OCI-LY7 (cell line): ENCODE measurements at regions not wholly inside any gene's neighbourhood (a gene's known extent, or its start where the extent isn't known, plus 50 kb on each side); places are given as distances from the start of the nearest gene placed in this dataset.

Source experiments
- BruUV-seq: library from RNA; stranded (reverse); fragments of 400-500 nt; replicated peaks from 2 replicates; lab custom pipeline; 2021; lab: Mats Ljungman, UMichigan
- CTCF ChIA-PET: fragments of 300-600 bp; sonication (Branson Sonifier 250); formaldehyde crosslinking; loops from one replicate; lab custom pipeline; 2022; ENCODE audit warnings: antibody characterized with exemption; ENCODE audit not compliant: unreplicated experiment; lab: Charles Lee
- POLR2A ChIA-PET: fragments of 300-600 bp; sonication (Branson Sonifier 250); formaldehyde crosslinking; loops from one replicate; lab custom pipeline; 2022; ENCODE audit warnings: antibody characterized with exemption; lab: Charles Lee
- DNase-seq: peaks from one replicate; pipeline ENCODE4 v3.0.0-alpha.2; 2015; ENCODE audit warnings: low spot score
- H2AFZ ChIP-seq: fragments of 200-600 bp; sonication (generic), shearing (Covaris generic); 2 replicates; pipeline ENCODE4 v1.6.1; 2014; ENCODE audit warnings: mild to moderate bottlenecking, antibody characterized with exemption, low read length, moderate library complexity
- H3K27ac ChIP-seq: fragments of 200-600 bp; sonication (generic); 2 replicates; pipeline ENCODE4 v1.5.1; 2014; ENCODE audit warnings: mixed run types, low read depth, mild to moderate bottlenecking, moderate library complexity, low read length, inconsistent platforms; ENCODE audit not compliant: poor library complexity, severe bottlenecking
- H3K36me3 ChIP-seq: fragments of 200-600 bp; sonication (generic); 2 replicates; pipeline ENCODE4 v1.6.1; 2014; ENCODE audit warnings: mild to moderate bottlenecking, antibody characterized with exemption, low read length, moderate library complexity, mixed read lengths; ENCODE audit not compliant: insufficient read depth
- H3K4me1 ChIP-seq: fragments of 200-600 bp; sonication (generic); 2 replicates; pipeline ENCODE4 v1.5.1; 2014; ENCODE audit warnings: mild to moderate bottlenecking, low read length; ENCODE audit not compliant: insufficient read depth, poor library complexity, severe bottlenecking
- H3K4me2 ChIP-seq: fragments of 200-600 bp; sonication (generic); 2 replicates; pipeline ENCODE4 v1.6.1; 2014; ENCODE audit warnings: mild to moderate bottlenecking, low read length
- H3K4me3 ChIP-seq: fragments of 200-600 bp; sonication (generic); 2 replicates; pipeline ENCODE4 v1.5.1; 2014; ENCODE audit warnings: mild to moderate bottlenecking, low read depth, low read length; ENCODE audit not compliant: poor library complexity, severe bottlenecking
- H3K79me2 ChIP-seq: fragments of 200-600 bp; sonication (generic); 2 replicates; pipeline ENCODE4 v1.6.1; 2016; ENCODE audit warnings: low read depth, mild to moderate bottlenecking, low read length, moderate library complexity, mixed read lengths; ENCODE audit not compliant: insufficient read depth
- H3K9me2 ChIP-seq: fragments of 200-600 bp; sonication (generic); 2 replicates; pipeline ENCODE4 v1.6.1; 2016; ENCODE audit warnings: mild to moderate bottlenecking, low read length, mixed read lengths; ENCODE audit not compliant: insufficient read depth
- H3K9me3 ChIP-seq: fragments of 200-600 bp; sonication (generic); 2 replicates; pipeline ENCODE4 v1.6.1; 2014; ENCODE audit warnings: mild to moderate bottlenecking, mixed run types, low read length, mixed read lengths
- H4K20me1 ChIP-seq: fragments of 200-600 bp; sonication (generic); 2 replicates; pipeline ENCODE4 v1.6.1; 2014; ENCODE audit warnings: mild to moderate bottlenecking, antibody characterized with exemption, low read length, moderate library complexity, mixed read lengths; ENCODE audit not compliant: insufficient read depth
- EZH2phosphoT487 ChIP-seq: fragments of 200-600 bp; sonication (generic); IDR thresholded peaks from 2 replicates; pipeline ENCODE4 v1.6.1; 2018; ENCODE audit warnings: low read depth, borderline replicate concordance, mild to moderate bottlenecking, mixed run types, antibody characterized with exemption, low read length, moderate library complexity, mixed read lengths
- intact Hi-C: fragments of 100-400 bp; cut with micrococcal nuclease; formaldehyde crosslinking; loops from one replicate; pipeline ENCODE4 v1.10.0; 2022; ENCODE audit not compliant: unreplicated experiment
- TF ChIP-seq, protein P1 (sequence below): fragments of 200-600 bp; sonication (generic); conservative IDR thresholded peaks from 2 replicates; pipeline ENCODE4 v1.5.1; 2014; ENCODE audit warnings: mild to moderate bottlenecking, antibody characterized with exemption, low read length, moderate library complexity, mixed read lengths

DNA sequence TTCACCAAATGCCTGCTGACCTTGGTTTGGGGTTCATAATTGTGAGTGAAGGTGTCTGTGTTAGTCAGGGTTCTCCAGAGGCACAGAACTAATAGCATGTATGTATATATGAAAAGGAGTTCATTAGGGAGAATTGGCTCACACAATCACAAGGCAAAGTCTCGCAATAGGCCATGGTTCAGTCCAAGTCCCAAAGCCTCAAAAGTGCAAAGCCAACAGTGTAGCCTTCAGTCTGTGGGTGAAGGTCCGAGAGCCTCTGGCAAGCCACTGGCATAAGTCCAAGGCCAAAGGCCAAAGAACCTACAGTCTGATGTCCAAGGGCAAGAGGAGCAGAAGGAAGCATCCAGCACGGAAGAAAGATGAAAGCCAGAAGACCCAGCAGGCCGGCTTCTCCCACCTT lies 257.6 kb upstream of the SHH start:
- ChIA-PET POLR2A (no interaction called here), CTCF (no interaction called here)
- Histone ChIP-seq H3K79me2 (no peaks in the 10 kb centered on the region), H3K9me2 (no peaks in the 10 kb centered on the region), H2AFZ (no peak overlapping the region), H4K20me1 (no peaks in the 10 kb centered on the region), H3K4me1 (no peaks in the 10 kb centered on the region), H3K36me3 (no peaks in the 10 kb centered on the region), H3K9me3 (no peaks in the 10 kb centered on the region), H3K27ac (no peak overlapping the region), H3K4me3 (no peak overlapping the region), H3K4me2 (no peak overlapping the region)
- BruUV-seq: no TSS peak
- TF ChIP-seq, protein P1, sequence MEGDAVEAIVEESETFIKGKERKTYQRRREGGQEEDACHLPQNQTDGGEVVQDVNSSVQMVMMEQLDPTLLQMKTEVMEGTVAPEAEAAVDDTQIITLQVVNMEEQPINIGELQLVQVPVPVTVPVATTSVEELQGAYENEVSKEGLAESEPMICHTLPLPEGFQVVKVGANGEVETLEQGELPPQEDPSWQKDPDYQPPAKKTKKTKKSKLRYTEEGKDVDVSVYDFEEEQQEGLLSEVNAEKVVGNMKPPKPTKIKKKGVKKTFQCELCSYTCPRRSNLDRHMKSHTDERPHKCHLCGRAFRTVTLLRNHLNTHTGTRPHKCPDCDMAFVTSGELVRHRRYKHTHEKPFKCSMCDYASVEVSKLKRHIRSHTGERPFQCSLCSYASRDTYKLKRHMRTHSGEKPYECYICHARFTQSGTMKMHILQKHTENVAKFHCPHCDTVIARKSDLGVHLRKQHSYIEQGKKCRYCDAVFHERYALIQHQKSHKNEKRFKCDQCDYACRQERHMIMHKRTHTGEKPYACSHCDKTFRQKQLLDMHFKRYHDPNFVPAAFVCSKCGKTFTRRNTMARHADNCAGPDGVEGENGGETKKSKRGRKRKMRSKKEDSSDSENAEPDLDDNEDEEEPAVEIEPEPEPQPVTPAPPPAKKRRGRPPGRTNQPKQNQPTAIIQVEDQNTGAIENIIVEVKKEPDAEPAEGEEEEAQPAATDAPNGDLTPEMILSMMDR: no peak
- TF ChIP-seq EZH2phosphoT487: no peak
- no peak for DNase-seq
- intact Hi-C loops: no loop called here

- no peak for TF ChIP-seq EZH2phosphoT487
- TF ChIP-seq, protein P1: no peak
- Histone ChIP-seq H3K9me2 (no peaks in the 10 kb centered on the region), H3K9me3 (no peaks in the 10 kb centered on the region), H3K79me2 (no peaks in the 10 kb centered on the region), H3K4me1 (no peaks in the 10 kb centered on the region), H3K4me3 (no peak overlapping the region), H3K36me3 (no peaks in the 10 kb centered on the region), H3K4me2 (no peak overlapping the region), H4K20me1 (no peaks in the 10 kb centered on the region), H3K27ac (no peak overlapping the region), H2AFZ (no peak overlapping the region)
- POLR2A ChIA-PET: no interaction called here
- DNase-seq: no peak
- intact Hi-C loops: no loop called here
- BruUV-seq: no TSS peak
- CTCF ChIA-PET: no interaction called here
Observed at GRCh38 chr7:156067156-156067555, 254.9 kb upstream of the SHH start.

GRCh38 chr7:156065400-156065799 lies 253.1 kb upstream of the SHH start:
- H3K79me2 ChIP-seq: no peaks in the 10 kb centered on the region
- no peaks in the 10 kb centered on the region for H3K9me3 ChIP-seq
- BruUV-seq: no TSS peak
- no peak overlapping the region for H3K4me3 ChIP-seq
- intact Hi-C loops: no loop called here
- H3K9me2 ChIP-seq: no peaks in the 10 kb centered on the region
- no peak for DNase-seq
- no peaks in the 10 kb centered on the region for H3K4me1 ChIP-seq
- CTCF ChIA-PET: no interaction called here
- no peaks in the 10 kb centered on the region for H4K20me1 ChIP-seq
- no peak overlapping the region for H2AFZ ChIP-seq
- POLR2A ChIA-PET: interaction anchor here (0.5 kb wide), 1 partner anchor 1430 kb away, joined by 3 read pairs; no protein-coding TSS in a partner anchor
- H3K27ac ChIP-seq: no peak overlapping the region
- TF ChIP-seq, protein P1: no peak
- no peak for TF ChIP-seq EZH2phosphoT487
- no peak overlapping the region for H3K4me2 ChIP-seq
- H3K36me3 ChIP-seq: no peaks in the 10 kb centered on the region
